Loucy (cell line): ENCODE measurements at regions not wholly inside any gene's neighbourhood (a gene's known extent, or its start where the extent isn't known, plus 50 kb on each side); places are given as distances from the start of the nearest gene placed in this dataset.

Source experiments
- H2AFZ ChIP-seq: fragments of 200-600 bp; sonication (generic); 2 replicates; pipeline ENCODE4 v1.6.0; 2016; ENCODE audit warnings: antibody characterized with exemption, mild to moderate bottlenecking, low read length, moderate library complexity
- H3F3A ChIP-seq: fragments of 200-600 bp; 2 replicates; pipeline ENCODE4 v1.6.0; 2016; ENCODE audit warnings: antibody characterized with exemption, low read depth, mild to moderate bottlenecking
- H3K27me3 ChIP-seq: fragments of 200-600 bp; sonication (generic); 2 replicates; pipeline ENCODE4 v1.6.1; 2014; ENCODE audit warnings: low read length, mild to moderate bottlenecking; ENCODE audit not compliant: insufficient read depth, poor library complexity, severe bottlenecking
- H3K36me3 ChIP-seq: fragments of 200-600 bp; sonication (generic); 2 replicates; pipeline ENCODE4 v1.6.1; 2016; ENCODE audit warnings: low read length; ENCODE audit not compliant: insufficient read depth
- H3K4me1 ChIP-seq: fragments of 200-600 bp; sonication (generic); 2 replicates; pipeline ENCODE4 v1.5.1; 2014; ENCODE audit warnings: low read length, mild to moderate bottlenecking; ENCODE audit not compliant: insufficient read depth, poor library complexity, severe bottlenecking
- H3K4me2 ChIP-seq: fragments of 200-600 bp; sonication (generic); 2 replicates; pipeline ENCODE4 v1.6.0; 2014; ENCODE audit warnings: antibody characterized with exemption, low read length, low read depth, mild to moderate bottlenecking; ENCODE audit not compliant: poor library complexity, severe bottlenecking
- H3K4me3 ChIP-seq: fragments of 200-600 bp; sonication (generic); 2 replicates; pipeline ENCODE4 v1.5.1; 2014; ENCODE audit warnings: low read length, mild to moderate bottlenecking, mixed read lengths; ENCODE audit not compliant: poor library complexity, severe bottlenecking
- H3K79me2 ChIP-seq: fragments of 200-600 bp; sonication (generic); 2 replicates; pipeline ENCODE4 v1.6.1; 2014; ENCODE audit warnings: low read length; ENCODE audit not compliant: insufficient read depth
- H3K9ac ChIP-seq: fragments of 200-600 bp; sonication (generic); 2 replicates; pipeline ENCODE4 v1.6.0; 2014; ENCODE audit warnings: mild to moderate bottlenecking, low read depth, low read length, moderate library complexity; ENCODE audit not compliant: poor library complexity, severe bottlenecking
- H3K9me2 ChIP-seq: fragments of 200-600 bp; sonication (generic); replicated peaks from 2 replicates; pipeline ENCODE4 v1.6.1; 2016; ENCODE audit warnings: low read depth, low read length, mixed read lengths
- H3K9me3 ChIP-seq: fragments of 200-600 bp; sonication (generic); 2 replicates; pipeline ENCODE4 v1.6.1; 2014; ENCODE audit warnings: mild to moderate bottlenecking, antibody characterized with exemption, low read length, low read depth; ENCODE audit not compliant: insufficient read depth
- H4K20me1 ChIP-seq: fragments of 200-600 bp; sonication (generic); 2 replicates; pipeline ENCODE4 v1.6.0; 2014; ENCODE audit warnings: antibody characterized with exemption, low read length, mild to moderate bottlenecking; ENCODE audit not compliant: insufficient read depth, poor library complexity, severe bottlenecking
- EZH2phosphoT487 ChIP-seq: fragments of 200-600 bp; IDR thresholded peaks from 2 replicates; pipeline ENCODE4 v1.6.1; 2018; ENCODE audit warnings: antibody characterized with exemption, mild to moderate bottlenecking, moderate library complexity, borderline replicate concordance
- TF ChIP-seq, protein P1 (sequence below): fragments of 200-600 bp; sonication (generic); conservative IDR thresholded peaks from 2 replicates; pipeline ENCODE4 v1.5.1; 2014; ENCODE audit warnings: mild to moderate bottlenecking, antibody characterized with exemption, low read length

DNA sequence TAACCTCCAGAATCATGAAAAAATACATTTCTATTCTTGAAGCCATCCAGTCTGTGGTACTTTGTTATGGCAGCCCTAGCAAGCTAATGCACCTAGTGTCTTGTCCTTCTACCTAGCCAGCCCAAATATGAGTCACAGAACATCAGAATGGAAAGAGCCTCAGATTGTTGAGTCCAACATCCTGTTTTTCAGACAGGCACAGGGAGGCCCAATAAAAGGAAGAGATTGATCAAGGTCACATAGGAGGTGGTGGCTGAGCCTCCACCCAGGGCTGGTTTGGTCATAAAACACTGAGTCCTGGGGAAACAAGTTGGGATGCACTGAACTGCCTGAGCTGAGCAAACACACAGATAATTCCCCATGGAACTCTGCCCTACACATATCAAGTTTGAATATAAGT is 195.5 kb downstream of the TTC32 start:
- Histone ChIP-seq H3K9ac (no peak overlapping the region), H3F3A (no peaks in the 10 kb centered on the region), H3K4me2 (no peak overlapping the region), H3K4me1 (no peaks in the 10 kb centered on the region), H2AFZ (no peak overlapping the region), H3K36me3 (no peaks in the 10 kb centered on the region), H3K79me2 (no peaks in the 10 kb centered on the region), H3K27me3 (no peaks in the 10 kb centered on the region), H3K4me3 (no peak overlapping the region), H3K9me3 (no peaks in the 10 kb centered on the region), H4K20me1 (no peaks in the 10 kb centered on the region), H3K9me2 (no peaks in the 10 kb centered on the region)
- TF ChIP-seq, protein P1, sequence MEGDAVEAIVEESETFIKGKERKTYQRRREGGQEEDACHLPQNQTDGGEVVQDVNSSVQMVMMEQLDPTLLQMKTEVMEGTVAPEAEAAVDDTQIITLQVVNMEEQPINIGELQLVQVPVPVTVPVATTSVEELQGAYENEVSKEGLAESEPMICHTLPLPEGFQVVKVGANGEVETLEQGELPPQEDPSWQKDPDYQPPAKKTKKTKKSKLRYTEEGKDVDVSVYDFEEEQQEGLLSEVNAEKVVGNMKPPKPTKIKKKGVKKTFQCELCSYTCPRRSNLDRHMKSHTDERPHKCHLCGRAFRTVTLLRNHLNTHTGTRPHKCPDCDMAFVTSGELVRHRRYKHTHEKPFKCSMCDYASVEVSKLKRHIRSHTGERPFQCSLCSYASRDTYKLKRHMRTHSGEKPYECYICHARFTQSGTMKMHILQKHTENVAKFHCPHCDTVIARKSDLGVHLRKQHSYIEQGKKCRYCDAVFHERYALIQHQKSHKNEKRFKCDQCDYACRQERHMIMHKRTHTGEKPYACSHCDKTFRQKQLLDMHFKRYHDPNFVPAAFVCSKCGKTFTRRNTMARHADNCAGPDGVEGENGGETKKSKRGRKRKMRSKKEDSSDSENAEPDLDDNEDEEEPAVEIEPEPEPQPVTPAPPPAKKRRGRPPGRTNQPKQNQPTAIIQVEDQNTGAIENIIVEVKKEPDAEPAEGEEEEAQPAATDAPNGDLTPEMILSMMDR = no peak
- TF ChIP-seq EZH2phosphoT487 = no peak

DNA sequence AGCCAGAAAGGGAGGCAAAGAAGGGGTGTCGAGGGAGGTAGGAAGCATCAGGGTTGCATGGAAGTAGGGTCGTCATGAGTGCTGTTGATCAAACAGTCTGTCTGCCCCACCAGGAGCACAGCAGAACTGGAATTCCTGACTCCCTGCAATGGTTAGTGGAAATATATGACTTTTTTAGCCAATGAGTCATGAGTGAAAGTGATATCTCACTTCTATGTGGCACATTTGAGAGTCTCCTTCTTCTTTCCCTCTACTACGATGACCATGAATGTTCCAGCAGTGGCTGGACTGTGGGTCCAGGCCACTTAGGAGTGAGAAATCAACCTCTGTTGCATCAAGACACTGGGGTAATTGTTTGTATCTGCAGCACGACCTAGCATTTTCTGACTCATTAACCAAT is 199.5 kb downstream of the TTC32 start:
- no peaks in the 10 kb centered on the region for H3F3A ChIP-seq
- no peaks in the 10 kb centered on the region for H4K20me1 ChIP-seq
- H3K9me3 ChIP-seq = no peaks in the 10 kb centered on the region
- H3K9ac ChIP-seq = no peak overlapping the region
- H3K79me2 ChIP-seq = no peaks in the 10 kb centered on the region
- H3K4me1 ChIP-seq = no peaks in the 10 kb centered on the region
- H3K4me2 ChIP-seq = no peak overlapping the region
- no peaks in the 10 kb centered on the region for H3K36me3 ChIP-seq
- no peak overlapping the region for H2AFZ ChIP-seq
- H3K9me2 ChIP-seq = no peaks in the 10 kb centered on the region
- no peak overlapping the region for H3K4me3 ChIP-seq
- TF ChIP-seq EZH2phosphoT487 = no peak
- TF ChIP-seq, protein P1 = no peak
- H3K27me3 ChIP-seq = no peaks in the 10 kb centered on the region

DNA sequence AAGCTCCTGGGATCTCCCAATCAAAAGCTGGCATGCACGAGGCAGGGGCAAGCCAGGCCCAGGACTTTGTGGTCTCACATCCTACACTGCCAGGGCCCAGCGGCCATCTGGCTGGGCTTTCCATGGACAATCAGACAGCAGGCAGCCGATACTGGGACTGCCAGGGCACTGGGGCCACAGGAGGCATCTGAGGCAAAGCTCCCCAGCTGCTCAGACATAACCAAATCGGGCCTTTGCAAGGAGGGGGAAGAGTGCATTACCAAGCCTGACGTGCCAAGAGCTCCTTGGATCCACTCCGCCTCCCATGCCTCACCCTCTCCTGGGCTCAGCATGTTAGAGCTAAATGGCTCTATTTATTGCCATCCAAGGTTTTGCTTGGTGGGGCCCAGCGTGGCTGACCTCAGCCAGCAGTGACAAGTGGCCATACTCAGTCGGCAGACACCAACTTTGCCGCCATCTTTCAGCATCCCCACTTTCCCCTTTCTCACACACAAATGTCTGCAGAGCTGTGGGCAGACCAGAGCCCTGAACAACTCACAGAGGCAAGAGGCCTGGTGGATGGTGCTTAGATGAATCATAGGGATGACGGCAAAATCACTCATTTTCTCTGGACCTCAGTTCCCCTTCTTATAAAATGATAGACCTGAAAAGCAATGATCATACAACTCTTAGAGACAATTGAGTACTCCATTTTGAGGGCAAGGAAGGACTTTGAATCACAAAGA is 200.8 kb downstream of the TTC32 start:
- no peak overlapping the region for H3K9ac ChIP-seq
- no peaks in the 10 kb centered on the region for H3K27me3 ChIP-seq
- H3K4me1 ChIP-seq = no peaks in the 10 kb centered on the region
- no peaks in the 10 kb centered on the region for H3K36me3 ChIP-seq
- H3K4me3 ChIP-seq = no peak overlapping the region
- H3K9me2 ChIP-seq = no peaks in the 10 kb centered on the region
- no peaks in the 10 kb centered on the region for H4K20me1 ChIP-seq
- TF ChIP-seq EZH2phosphoT487 = no peak
- TF ChIP-seq, protein P1 = no peak
- no peaks in the 10 kb centered on the region for H3F3A ChIP-seq
- no peak overlapping the region for H3K4me2 ChIP-seq
- no peaks in the 10 kb centered on the region for H3K9me3 ChIP-seq
- no peaks in the 10 kb centered on the region for H3K79me2 ChIP-seq
- H2AFZ ChIP-seq = no peak overlapping the region
